Liver (tissue), 8 donors: ENCODE measurements at regions not wholly inside any gene's neighbourhood (a gene's known extent, or its start where the extent isn't known, plus 50 kb on each side); places are given as distances from the start of the nearest gene placed in this dataset.

Experiments
- DNase-seq: peaks from one replicate; pipeline ENCODE4 v3.0.0-alpha.2; 2017; ENCODE audit warnings: low spot score
- H3K27ac ChIP-seq, 2 donors: one replicate each; pipeline ENCODE4 v1.7.0; 2013; ENCODE audit warnings: inconsistent platforms in 2 of 2, low read length in 2 of 2, control low read depth in 1 of 2, low read depth in 1 of 2, mild to moderate bottlenecking in 1 of 2
- H3K27me3 ChIP-seq, 4 donors: one replicate each; pipeline versions ENCODE4 v1.6.1 to v1.7.0; 2013; ENCODE audit warnings: low read length in 3 of 4, inconsistent platforms in 1 of 4, mild to moderate bottlenecking in 1 of 4, moderate library complexity in 1 of 4; ENCODE audit not compliant: control insufficient read depth in 4 of 4, insufficient read depth in 4 of 4
- H3K36me3 ChIP-seq, 4 donors: one replicate each; pipeline versions ENCODE4 v1.6.1 to v1.7.0; 2013; ENCODE audit warnings: low read length in 3 of 4, mild to moderate bottlenecking in 3 of 4, low read depth in 1 of 4, moderate library complexity in 1 of 4; ENCODE audit not compliant: control insufficient read depth in 4 of 4, insufficient read depth in 3 of 4
- H3K4me1 ChIP-seq, 4 donors: one replicate each; pipeline versions ENCODE4 v1.6.1 to v1.7.0; 2013; ENCODE audit warnings: low read length in 3 of 4, mild to moderate bottlenecking in 3 of 4, moderate library complexity in 1 of 4; ENCODE audit not compliant: control insufficient read depth in 4 of 4, insufficient read depth in 4 of 4
- H3K4me3 ChIP-seq, 3 donors: one replicate each; pipeline versions ENCODE4 v1.6.1 to v1.7.0; 2013; ENCODE audit warnings: low read length in 3 of 3, control low read depth in 1 of 3, low read depth in 1 of 3, mild to moderate bottlenecking in 1 of 3
- H3K9ac ChIP-seq, 2 donors: one replicate each; pipeline ENCODE4 v1.7.0; 2013; ENCODE audit warnings: low read length in 2 of 2, mild to moderate bottlenecking in 2 of 2, moderate library complexity in 2 of 2, control low read depth in 1 of 2, low read depth in 1 of 2
- H3K9me3 ChIP-seq, 4 donors: one replicate each; pipeline versions ENCODE4 v1.6.1 to v1.7.0; 2013; ENCODE audit warnings: low read length in 3 of 4; ENCODE audit not compliant: control insufficient read depth in 4 of 4
- CTCF ChIP-seq: fragments of 150-350 bp; IDR thresholded peaks from 2 replicates; pipeline ENCODE4 v1.5.1; 2017; ENCODE audit warnings: improper control_type of control experiment, low read depth, low read length; ENCODE audit not compliant: missing input control
- EGR1 ChIP-seq, 2 donors: IDR thresholded peaks; 2 replicates each; pipeline ENCODE4 v1.6.1; 2016 to 2018; ENCODE audit warnings: antibody characterized with exemption in 2 of 2, low read depth in 2 of 2
- FOXA1 ChIP-seq: IDR thresholded peaks from 2 replicates; pipeline ENCODE4 v1.6.1; 2016; ENCODE audit warnings: antibody characterized with exemption
- JUND ChIP-seq, 2 donors: IDR thresholded peaks; 2 replicates each; pipeline ENCODE4 v1.6.1; 2016; ENCODE audit warnings: antibody characterized with exemption in 2 of 2
- MAX ChIP-seq: IDR thresholded peaks from 2 replicates; pipeline ENCODE4 v1.6.1; 2016; ENCODE audit warnings: antibody characterized with exemption
- NR2F2 ChIP-seq: IDR thresholded peaks from 2 replicates; pipeline ENCODE4 v1.6.1; 2016; ENCODE audit warnings: antibody characterized with exemption
- REST ChIP-seq: IDR thresholded peaks from 2 replicates; pipeline ENCODE4 v1.6.1; 2016; ENCODE audit warnings: antibody characterized with exemption, mild to moderate bottlenecking
- SP1 ChIP-seq: IDR thresholded peaks from 2 replicates; pipeline ENCODE4 v1.6.1; 2018; ENCODE audit warnings: antibody characterized with exemption, mild to moderate bottlenecking
- TAF1 ChIP-seq: conservative IDR thresholded peaks from 2 replicates; pipeline ENCODE4 v1.6.1; 2016; ENCODE audit warnings: antibody characterized with exemption, mild to moderate bottlenecking
- YY1 ChIP-seq: IDR thresholded peaks from 2 replicates; pipeline ENCODE4 v1.6.1; 2016; ENCODE audit warnings: antibody characterized with exemption, mild to moderate bottlenecking
- ZBTB33 ChIP-seq: IDR thresholded peaks from 2 replicates; pipeline ENCODE4 v1.6.1; 2016; ENCODE audit warnings: antibody characterized with exemption
- WGBS: extraction: QIAGEN DNeasy Blood & Tissue Kit; methylation state at CpG from one replicate; pipeline ENCODE4 v1.1.7; 2013; 5-methylcytosine and 5-hydroxymethylcytosine counted together
- TF ChIP-seq, protein P1 (sequence below): IDR thresholded peaks from 2 replicates; pipeline ENCODE4 v1.6.1; 2016; ENCODE audit warnings: antibody characterized with exemption
- donor health status: healthy.
- donor health status: healthy.
- donor health status: healthy.
- donor health status: healthy.
- donor health status: healthy.

DNA sequence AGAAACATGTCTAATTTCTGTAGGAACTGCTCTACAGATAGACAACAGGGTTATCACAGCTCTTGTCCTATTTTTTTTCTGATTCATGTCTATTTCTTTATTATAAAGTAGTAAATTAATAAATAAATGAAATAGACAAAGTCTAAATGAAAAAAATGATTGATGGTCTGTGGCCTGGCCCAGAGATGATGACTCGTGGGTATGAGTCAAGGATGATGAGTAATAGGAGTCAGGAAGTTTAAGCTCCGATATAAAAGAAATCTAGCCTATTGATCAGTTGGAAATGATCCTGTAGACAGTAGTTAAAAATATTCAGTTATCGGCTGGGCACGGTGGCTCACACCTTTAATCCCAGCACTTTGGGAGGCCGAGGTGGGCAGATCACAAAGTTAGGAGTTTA, 90.6 kb upstream of the RTL1 start:
- no peak overlapping the region for H3K4me3 ChIP-seq
- no peaks in the 10 kb centered on the region for H3K36me3 ChIP-seq
- no peak for DNase-seq
- WGBS = 85% methylated on average over 5 of the region's 5 CpGs
- H3K9ac ChIP-seq = no peak overlapping the region
- no peaks in the 10 kb centered on the region for H3K9me3 ChIP-seq
- no peaks in the 10 kb centered on the region for H3K4me1 ChIP-seq
- no peak overlapping the region for H3K27ac ChIP-seq
- H3K27me3 ChIP-seq = peaks cover 0 to 2% (median 0%) of the 10 kb centered on the region in 4 donors
- TF ChIP-seq MAX (no peak), ZBTB33 (no peak), JUND (IDR thresholded peaks at IDR 0.05) (no peak), EGR1 (IDR thresholded peaks at IDR 0.05; ENCODE audit: low read depth in 2 of 2) (no peak), REST (no peak), TAF1 (no peak), YY1 (no peak), NR2F2 (no peak), CTCF (no peak)
- TF ChIP-seq, protein P1, sequence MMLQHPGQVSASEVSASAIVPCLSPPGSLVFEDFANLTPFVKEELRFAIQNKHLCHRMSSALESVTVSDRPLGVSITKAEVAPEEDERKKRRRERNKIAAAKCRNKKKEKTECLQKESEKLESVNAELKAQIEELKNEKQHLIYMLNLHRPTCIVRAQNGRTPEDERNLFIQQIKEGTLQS = no peak

- Histone ChIP-seq H3K27ac (no peak overlapping the region), H3K9ac (no peak overlapping the region), H3K27me3 (peaks cover 0 to 2% (median 0%) of the 10 kb centered on the region in 4 donors), H3K4me1 (no peaks in the 10 kb centered on the region), H3K36me3 (no peaks in the 10 kb centered on the region), H3K4me3 (no peak overlapping the region), H3K9me3 (no peaks in the 10 kb centered on the region)
- TF ChIP-seq REST (no peak), NR2F2 (no peak), FOXA1 (no peak), SP1 (no peak)
- WGBS = 82% methylated on average over 3 of the region's 3 CpGs
- no peak for DNase-seq
Observed at GRCh38 chr14:100994756-100995330, 91.3 kb upstream of the RTL1 start.
